ENCODE measurements at regions not wholly inside any gene's neighbourhood (a gene's known extent, or its start where the extent isn't known, plus 50 kb on each side); places are given as distances from the start of the nearest gene placed in this dataset.

DNA sequence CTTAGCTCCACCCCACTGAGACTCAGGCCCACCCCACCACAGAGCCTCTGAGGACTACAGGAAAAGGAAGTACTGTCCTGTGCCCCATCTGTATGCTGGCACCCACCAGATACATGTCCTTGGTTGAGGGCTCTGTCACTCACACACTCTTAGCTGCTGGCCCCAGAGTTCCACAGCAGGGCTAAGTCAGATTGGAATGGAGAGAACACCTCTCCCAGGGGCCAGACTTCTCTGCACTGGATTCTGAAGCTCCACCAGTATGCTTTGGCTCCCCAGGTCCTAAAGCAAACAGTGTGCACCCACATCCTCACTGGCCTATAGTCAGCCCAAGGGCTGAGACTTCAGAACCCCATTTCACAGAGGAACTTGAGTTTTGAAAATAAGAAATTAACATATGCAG lies 103.2 kb upstream of the PPP2R2D start:
- no peak overlapping the region for H3K4me3 ChIP-seq
- intact Hi-C loops (cut with DNase I): loop anchor here in 1 of 4 donors (10.0 kb wide), 1 partner anchor 1603 kb away; no protein-coding TSS in a partner anchor
- no peak for DNase-seq

GRCh38 chr10:131799429-131799828 lies 101.4 kb upstream of the PPP2R2D start:
- H3K27ac ChIP-seq: no peak overlapping the region

More for the DNA sequence above, 103.2 kb upstream of the PPP2R2D start:
- no peaks in the 10 kb centered on the region for H3K4me1 ChIP-seq (ENCODE audit: insufficient read depth)
- H3K9me3 ChIP-seq: no peaks in the 10 kb centered on the region
- H3K27ac ChIP-seq: no peak overlapping the region
- H3K27me3 ChIP-seq: no peaks in the 10 kb centered on the region
- TF ChIP-seq, protein P1, sequence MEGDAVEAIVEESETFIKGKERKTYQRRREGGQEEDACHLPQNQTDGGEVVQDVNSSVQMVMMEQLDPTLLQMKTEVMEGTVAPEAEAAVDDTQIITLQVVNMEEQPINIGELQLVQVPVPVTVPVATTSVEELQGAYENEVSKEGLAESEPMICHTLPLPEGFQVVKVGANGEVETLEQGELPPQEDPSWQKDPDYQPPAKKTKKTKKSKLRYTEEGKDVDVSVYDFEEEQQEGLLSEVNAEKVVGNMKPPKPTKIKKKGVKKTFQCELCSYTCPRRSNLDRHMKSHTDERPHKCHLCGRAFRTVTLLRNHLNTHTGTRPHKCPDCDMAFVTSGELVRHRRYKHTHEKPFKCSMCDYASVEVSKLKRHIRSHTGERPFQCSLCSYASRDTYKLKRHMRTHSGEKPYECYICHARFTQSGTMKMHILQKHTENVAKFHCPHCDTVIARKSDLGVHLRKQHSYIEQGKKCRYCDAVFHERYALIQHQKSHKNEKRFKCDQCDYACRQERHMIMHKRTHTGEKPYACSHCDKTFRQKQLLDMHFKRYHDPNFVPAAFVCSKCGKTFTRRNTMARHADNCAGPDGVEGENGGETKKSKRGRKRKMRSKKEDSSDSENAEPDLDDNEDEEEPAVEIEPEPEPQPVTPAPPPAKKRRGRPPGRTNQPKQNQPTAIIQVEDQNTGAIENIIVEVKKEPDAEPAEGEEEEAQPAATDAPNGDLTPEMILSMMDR (IDR thresholded peaks at IDR 0.05): no peak
- TF ChIP-seq POLR2A (IDR thresholded peaks at IDR 0.05) (no peak), EP300 (IDR thresholded peaks at IDR 0.05) (no peak)
- H3K36me3 ChIP-seq: no peaks in the 10 kb centered on the region

DNA sequence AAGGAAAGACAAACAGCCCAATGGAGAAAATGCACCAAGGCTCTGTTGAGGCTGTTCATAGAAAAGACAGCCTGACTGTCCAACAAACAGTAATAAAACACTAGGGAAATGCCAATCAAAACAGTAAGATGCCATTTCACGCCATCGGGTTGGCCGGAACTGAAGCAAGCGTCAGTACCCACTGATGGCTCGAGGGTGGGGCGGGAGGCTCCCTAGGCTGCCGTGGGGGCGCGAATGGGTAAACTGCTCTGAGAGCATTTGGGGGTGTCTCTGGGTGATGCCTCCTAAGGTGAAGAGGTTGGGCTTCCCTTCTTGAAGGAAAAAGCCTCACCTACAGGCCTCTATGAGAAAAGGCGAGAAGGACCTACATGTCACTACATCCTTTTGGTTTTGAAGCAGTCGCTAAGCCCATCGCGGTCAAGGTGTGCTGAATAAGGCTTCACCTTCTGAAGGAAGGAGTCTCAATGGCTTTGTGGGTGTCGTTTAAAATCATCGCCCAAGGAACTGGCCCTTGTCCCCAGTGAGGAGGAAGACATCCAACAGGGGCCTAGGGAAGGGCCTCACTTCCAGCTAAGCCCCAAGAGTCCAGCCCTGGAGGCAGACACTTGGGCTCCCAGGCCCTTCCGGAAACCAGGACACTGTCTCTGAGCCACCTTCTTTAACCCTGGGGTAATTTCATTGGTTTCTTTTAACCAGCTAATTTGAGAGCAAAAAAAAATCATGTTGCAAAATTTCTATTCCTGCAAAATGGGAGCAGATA lies 98.5 kb upstream of the PPP2R2D start:
- H3K27me3 ChIP-seq: no peaks in the 10 kb centered on the region
- no peak overlapping the region for H3K27ac ChIP-seq
- TF ChIP-seq, protein P1 (IDR thresholded peaks at IDR 0.05): no peak
- no peak for TF ChIP-seq EP300 (IDR thresholded peaks at IDR 0.05)
- TF ChIP-seq POLR2A (IDR thresholded peaks at IDR 0.05): no peak
- H3K4me3 ChIP-seq: no peak overlapping the region
- no peaks in the 10 kb centered on the region for H3K9me3 ChIP-seq
- WGBS, 3 donors: 94% methylated on average over 16 of the region's 16 CpGs
- H3K4me1 ChIP-seq (ENCODE audit: insufficient read depth): no peaks in the 10 kb centered on the region
- DNase-seq: no peak
- H3K36me3 ChIP-seq: no peaks in the 10 kb centered on the region
- intact Hi-C loops (cut with DNase I): no loop called here

More at GRCh38 chr10:131799429-131799828, 101.4 kb upstream of the PPP2R2D start:
- Histone ChIP-seq H3K9me3 (no peaks in the 10 kb centered on the region), H3K27me3 (no peaks in the 10 kb centered on the region), H3K36me3 (no peaks in the 10 kb centered on the region), H3K4me3 (no peak overlapping the region), H3K4me1 (ENCODE audit: insufficient read depth) (no peaks in the 10 kb centered on the region)
- WGBS, 3 donors: 39 to 56% (median 51%) methylated on average over 1 of the region's 1 CpG
- intact Hi-C loops (cut with DNase I): loop anchor here in 1 of 4 donors (10.0 kb wide), 1 partner anchor 1605 kb away; no protein-coding TSS in a partner anchor
- no peak for DNase-seq
- TF ChIP-seq, protein P1 (IDR thresholded peaks at IDR 0.05): no peak
- TF ChIP-seq POLR2A (IDR thresholded peaks at IDR 0.05) (no peak), EP300 (IDR thresholded peaks at IDR 0.05) (no peak)

- no peaks in the 10 kb centered on the region for H3K27me3 ChIP-seq
- H3K27ac ChIP-seq: no peak overlapping the region
- H3K4me1 ChIP-seq (ENCODE audit: insufficient read depth): no peaks in the 10 kb centered on the region
- no peaks in the 10 kb centered on the region for H3K9me3 ChIP-seq
- intact Hi-C loops (cut with DNase I): no loop called here
- DNase-seq: no peak
- TF ChIP-seq, protein P1 (IDR thresholded peaks at IDR 0.05): no peak
- TF ChIP-seq EP300 (IDR thresholded peaks at IDR 0.05): no peak
- no peak for TF ChIP-seq POLR2A (IDR thresholded peaks at IDR 0.05)
- no peaks in the 10 kb centered on the region for H3K36me3 ChIP-seq
- 35 to 41% (median 40%) methylated on average over 13 of the region's 13 CpGs for WGBS, 3 donors
- no peak overlapping the region for H3K4me3 ChIP-seq
Measured at GRCh38 chr10:131802996-131803395, 97.8 kb upstream of the PPP2R2D start.
